ENCODE measurements at regions not wholly inside any gene's neighbourhood (a gene's known extent, or its start where the extent isn't known, plus 50 kb on each side); places are given as distances from the start of the nearest gene placed in this dataset.

GRCh38 chr5:52448111-52448510 is 339.6 kb upstream of the ITGA1 start:
- Histone ChIP-seq H3K36me3 (no peaks in the 10 kb centered on the region), H3K4me3 (no peak overlapping the region), H3K4me1 (no peaks in the 10 kb centered on the region), H3K9me3 (no peaks in the 10 kb centered on the region), H3K27ac (no peak overlapping the region), H3K27me3 (no peaks in the 10 kb centered on the region)
- no peak for DNase-seq (ENCODE audit: low spot score in 2 of 2)
- TF ChIP-seq EP300 (IDR thresholded peaks at IDR 0.05) (no peak), POLR2A (IDR thresholded peaks at IDR 0.05) (no peak), CTCF (IDR thresholded peaks at IDR 0.05) (no peak)
- WGBS, 2 donors: 35 to 40% methylated on average over 2 of the region's 2 CpGs

DNA sequence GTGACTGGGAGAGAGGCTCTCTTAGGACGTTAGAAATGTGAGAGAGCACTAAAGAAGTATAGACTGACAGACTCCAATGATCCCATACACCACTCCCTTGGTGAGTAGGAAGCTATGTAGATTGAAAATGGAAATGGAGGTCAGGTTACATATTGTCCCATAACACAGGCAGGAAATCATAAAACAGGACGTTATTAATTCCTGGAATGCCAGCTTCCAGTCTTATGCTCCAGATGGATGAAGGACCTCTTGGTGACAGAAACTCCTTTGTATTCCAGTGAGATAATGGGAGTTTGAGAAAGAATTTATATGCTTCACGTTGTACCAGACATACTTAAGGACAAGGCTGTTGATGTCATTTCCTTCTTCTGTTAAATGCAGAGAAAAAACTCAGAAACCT is 338.2 kb upstream of the ITGA1 start:
- no peaks in the 10 kb centered on the region for H3K27me3 ChIP-seq
- TF ChIP-seq CTCF (IDR thresholded peaks at IDR 0.05) (no peak), EP300 (IDR thresholded peaks at IDR 0.05) (no peak), POLR2A (IDR thresholded peaks at IDR 0.05) (no peak)
- no peaks in the 10 kb centered on the region for H3K36me3 ChIP-seq
- H3K9me3 ChIP-seq: no peaks in the 10 kb centered on the region
- whole genome bisulfite sequencing, 2 donors: 13 to 18% methylated on average over 3 of the region's 3 CpGs
- no peak for DNase-seq (ENCODE audit: low spot score in 2 of 2)
- H3K4me3 ChIP-seq: no peak overlapping the region
- H3K4me1 ChIP-seq: no peaks in the 10 kb centered on the region
- H3K27ac ChIP-seq: no peak overlapping the region

DNA sequence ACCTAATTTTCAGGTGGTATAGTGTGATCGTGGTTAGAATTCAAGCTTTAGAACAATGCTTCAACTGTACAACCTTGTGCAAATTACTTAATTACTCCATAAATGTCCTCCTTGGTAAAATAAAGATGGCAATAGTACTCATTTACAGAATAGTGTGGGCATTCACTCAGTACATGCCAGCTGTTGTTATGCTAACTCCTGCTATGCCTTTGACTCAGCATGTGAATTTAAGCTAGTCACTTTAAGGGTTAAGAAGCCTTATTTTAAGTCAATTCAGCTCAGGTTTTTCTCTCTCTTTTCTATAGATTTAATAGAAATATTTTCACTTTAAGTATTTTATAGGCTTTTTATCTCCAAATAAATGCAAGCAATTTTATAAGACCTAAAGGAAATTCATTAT is 335.6 kb upstream of the ITGA1 start:
- TF ChIP-seq EP300 (IDR thresholded peaks at IDR 0.05): no peak
- Histone ChIP-seq H3K27ac (no peak overlapping the region), H3K9me3 (no peaks in the 10 kb centered on the region), H3K4me3 (no peak overlapping the region), H3K36me3 (no peaks in the 10 kb centered on the region), H3K27me3 (no peaks in the 10 kb centered on the region), H3K4me1 (no peaks in the 10 kb centered on the region)
- no peak for DNase-seq (ENCODE audit: low spot score in 2 of 2)
- WGBS, 2 donors: 63 to 69% methylated on average over 1 of the region's 1 CpG

GRCh38 chr5:52453176-52453575 is 334.5 kb upstream of the ITGA1 start:
- no peak overlapping the region for H3K4me3 ChIP-seq
- no peaks in the 10 kb centered on the region for H3K9me3 ChIP-seq
- no peaks in the 10 kb centered on the region for H3K36me3 ChIP-seq
- H3K4me1 ChIP-seq: no peaks in the 10 kb centered on the region
- DNase-seq (ENCODE audit: low spot score in 2 of 2): no peak
- 87 to 89% methylated on average over 2 of the region's 2 CpGs for WGBS, 2 donors
- no peaks in the 10 kb centered on the region for H3K27me3 ChIP-seq
- TF ChIP-seq POLR2A (IDR thresholded peaks at IDR 0.05) (no peak), CTCF (IDR thresholded peaks at IDR 0.05) (no peak), EP300 (IDR thresholded peaks at IDR 0.05) (no peak)
- H3K27ac ChIP-seq: no peak overlapping the region

GRCh38 chr5:52455920-52456319 is 331.8 kb upstream of the ITGA1 start:
- TF ChIP-seq EP300 (IDR thresholded peaks at IDR 0.05): no peak
- no peak for TF ChIP-seq CTCF (IDR thresholded peaks at IDR 0.05)
- no peak for TF ChIP-seq POLR2A (IDR thresholded peaks at IDR 0.05)
- Histone ChIP-seq H3K27ac (no peak overlapping the region), H3K36me3 (no peaks in the 10 kb centered on the region), H3K9me3 (no peaks in the 10 kb centered on the region), H3K4me3 (no peak overlapping the region), H3K4me1 (no peaks in the 10 kb centered on the region), H3K27me3 (no peaks in the 10 kb centered on the region)
- no peak for DNase-seq (ENCODE audit: low spot score in 2 of 2)
- WGBS, 2 donors: 89 to 93% methylated on average over 2 of the region's 2 CpGs

- Histone ChIP-seq H3K4me1 (no peaks in the 10 kb centered on the region), H3K4me3 (no peak overlapping the region), H3K27ac (no peak overlapping the region), H3K36me3 (no peaks in the 10 kb centered on the region), H3K9me3 (no peaks in the 10 kb centered on the region), H3K27me3 (no peaks in the 10 kb centered on the region)
- WGBS, 2 donors: 34 to 49% methylated on average over 2 of the region's 2 CpGs
- TF ChIP-seq CTCF (IDR thresholded peaks at IDR 0.05) (no peak), EP300 (IDR thresholded peaks at IDR 0.05) (no peak), POLR2A (IDR thresholded peaks at IDR 0.05) (no peak)
- no peak for DNase-seq (ENCODE audit: low spot score in 2 of 2)
These were observed 329.9 kb upstream of the ITGA1 start for GRCh38 chr5:52457810-52458209.
